ENCODE measurements at regions not wholly inside any gene's neighbourhood (a gene's known extent, or its start where the extent isn't known, plus 50 kb on each side); places are given as distances from the start of the nearest gene placed in this dataset.
"Not testable (repeated sequence)": the region's sequence is repeated elsewhere in the genome, so short reads cannot be mapped to it uniquely, and the experiment has no call there.

DNA sequence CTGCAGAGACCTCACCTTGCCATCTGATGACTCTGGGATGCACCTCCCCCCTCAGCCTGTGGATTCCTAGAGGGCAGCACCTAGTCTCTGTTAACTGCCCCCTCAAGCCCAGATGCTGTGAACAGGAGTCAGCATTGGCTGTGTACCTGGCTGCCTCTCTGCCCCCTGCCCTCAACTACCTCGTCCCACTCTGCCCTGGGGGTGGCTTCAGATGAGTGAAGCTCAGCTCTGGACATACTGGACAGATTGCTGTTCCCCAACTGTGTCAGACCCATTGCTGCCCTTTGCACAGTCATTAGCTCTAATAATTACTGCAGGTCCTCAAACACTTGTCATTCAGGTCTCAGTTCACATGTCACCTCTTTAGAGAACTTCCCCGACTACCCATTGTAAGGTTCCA lies 182.1 kb upstream of the TSHZ3 start:
- no peak for DNase-seq

DNA sequence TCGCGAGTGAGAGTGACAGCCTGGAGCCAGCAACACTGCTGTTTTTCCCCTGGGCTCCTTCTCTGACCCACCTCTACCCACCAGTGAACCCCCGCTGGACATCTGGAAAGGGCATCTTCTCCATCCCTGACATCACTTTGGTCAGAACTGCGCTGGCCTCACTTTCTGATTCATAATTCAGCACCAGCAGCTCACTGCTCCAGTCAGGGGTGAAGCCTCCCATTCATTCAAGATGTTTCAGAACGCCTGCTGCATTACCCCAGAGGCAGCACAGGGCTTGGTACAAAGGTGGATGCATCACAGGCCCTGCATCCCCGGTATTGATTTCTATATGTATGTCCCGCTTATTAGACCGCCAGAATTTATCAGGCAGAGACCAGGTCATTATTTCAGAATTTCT lies 182.8 kb upstream of the TSHZ3 start:
- DNase-seq: no peak

DNA sequence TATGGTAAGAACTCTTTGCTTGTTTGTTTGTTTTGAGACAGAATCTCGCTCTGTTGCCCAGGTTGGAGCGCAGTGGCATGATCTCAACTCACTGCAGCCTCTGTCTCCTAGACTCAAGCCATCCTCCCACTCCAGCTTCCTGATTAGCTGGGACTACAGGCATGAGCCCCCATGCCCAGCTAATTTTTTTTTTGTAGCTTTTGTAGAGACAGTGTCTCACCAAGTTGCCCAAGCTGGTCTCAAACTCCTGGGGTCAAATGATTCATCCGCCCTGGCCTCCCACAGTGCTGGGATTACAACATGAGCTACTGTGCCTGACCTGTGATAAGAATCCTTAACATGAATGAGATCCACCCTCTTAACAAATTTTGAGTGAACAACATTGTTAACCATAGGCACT lies 183.9 kb upstream of the TSHZ3 start:
- no peak for DNase-seq

DNA sequence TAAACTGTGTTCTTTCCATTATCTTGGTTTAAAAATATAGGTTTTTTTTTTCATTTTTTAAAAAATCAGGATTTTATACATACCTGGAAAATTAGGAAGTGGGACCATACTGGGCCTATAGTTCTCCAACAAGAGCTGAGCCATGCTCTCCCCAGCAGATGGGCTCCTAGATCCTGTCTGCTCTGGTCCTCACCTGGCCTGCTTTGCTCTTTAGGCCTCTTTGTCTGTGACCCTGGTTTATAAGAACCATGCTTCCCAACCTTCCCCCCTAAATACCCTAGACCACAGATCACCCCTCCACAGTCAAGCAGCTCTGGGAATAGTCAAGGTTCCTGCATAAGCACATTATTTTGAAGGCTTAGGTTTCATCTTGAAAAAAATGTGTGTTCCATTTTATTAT lies 185.0 kb upstream of the TSHZ3 start:
- DNase-seq: no peak

DNA sequence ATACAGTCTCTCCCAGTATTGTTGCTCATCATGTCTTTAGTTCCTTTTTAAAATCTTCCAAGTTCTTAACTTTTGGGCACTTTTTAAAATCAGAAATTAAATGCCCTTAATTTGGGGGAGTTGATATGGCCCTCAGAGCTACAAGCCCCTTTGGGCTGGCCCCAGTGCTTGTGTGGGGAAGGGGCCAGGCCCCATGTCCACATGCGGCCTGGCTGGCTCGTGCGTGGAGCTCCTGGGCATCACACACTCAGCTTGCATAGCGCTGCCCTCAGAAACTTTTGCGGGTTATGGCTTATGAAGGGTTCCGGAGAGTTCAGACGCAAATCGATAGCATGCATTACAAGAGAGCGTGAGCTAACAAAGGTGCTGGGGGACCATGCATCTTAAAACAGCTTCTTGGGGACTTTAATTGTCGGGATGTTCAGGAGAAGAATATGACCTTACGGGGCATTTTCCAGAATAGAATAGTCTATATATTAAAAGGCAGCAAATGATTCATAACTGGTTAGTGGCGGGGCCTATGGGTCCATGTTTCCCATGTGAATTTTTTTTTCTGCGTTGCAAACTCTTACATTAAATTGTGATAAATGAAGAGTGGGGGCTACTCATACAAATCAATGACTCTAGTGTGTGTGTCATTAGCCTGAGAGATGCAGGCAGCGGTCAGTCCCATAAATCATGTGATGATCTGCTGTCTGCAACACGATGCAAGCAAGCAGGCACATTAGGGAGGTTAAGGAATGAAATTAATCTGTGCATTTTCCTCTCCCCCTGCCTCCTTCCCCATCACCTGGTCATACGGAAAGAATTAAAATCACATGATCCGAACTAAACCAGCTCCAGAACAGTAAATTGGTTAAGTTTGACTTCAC lies 185.8 kb upstream of the TSHZ3 start:
- no peak for DNase-seq

DNA sequence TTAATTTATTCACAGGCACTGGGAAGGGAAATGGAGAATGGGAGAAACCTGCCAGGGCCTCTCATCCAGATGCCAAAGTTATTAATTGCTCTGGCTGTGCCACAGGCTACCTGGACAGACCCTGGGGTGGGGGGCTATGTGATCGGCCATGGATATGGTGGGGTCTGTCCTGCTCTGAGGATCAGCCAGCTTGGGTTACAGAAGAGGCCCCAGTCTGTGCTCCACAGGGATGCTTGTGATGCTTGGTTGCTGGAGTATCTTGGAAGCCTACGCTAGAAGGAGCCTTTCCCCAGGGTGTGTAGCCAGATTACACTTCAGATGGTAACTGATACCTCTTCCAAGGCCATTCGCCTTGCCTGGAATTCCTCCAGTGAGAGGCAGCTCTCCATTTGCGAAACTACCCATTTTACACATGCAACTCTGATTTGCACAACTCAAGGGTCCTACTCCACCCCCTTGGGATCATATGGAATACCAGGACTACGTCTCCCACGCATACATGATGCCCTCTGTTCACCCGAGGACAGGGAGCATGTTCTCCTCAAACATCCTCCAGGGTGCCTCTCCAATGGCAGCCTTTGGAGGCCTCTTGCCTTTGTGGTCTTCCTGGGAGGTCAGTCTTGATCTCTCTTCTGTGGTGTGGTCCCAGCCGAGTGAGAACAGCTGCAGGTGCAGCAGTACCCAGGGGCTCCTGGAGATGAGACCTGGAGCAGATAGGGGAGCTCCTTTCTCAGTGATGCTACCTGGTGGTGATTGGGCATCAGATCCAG lies 186.6 kb upstream of the TSHZ3 start:
- no peak for DNase-seq

DNA sequence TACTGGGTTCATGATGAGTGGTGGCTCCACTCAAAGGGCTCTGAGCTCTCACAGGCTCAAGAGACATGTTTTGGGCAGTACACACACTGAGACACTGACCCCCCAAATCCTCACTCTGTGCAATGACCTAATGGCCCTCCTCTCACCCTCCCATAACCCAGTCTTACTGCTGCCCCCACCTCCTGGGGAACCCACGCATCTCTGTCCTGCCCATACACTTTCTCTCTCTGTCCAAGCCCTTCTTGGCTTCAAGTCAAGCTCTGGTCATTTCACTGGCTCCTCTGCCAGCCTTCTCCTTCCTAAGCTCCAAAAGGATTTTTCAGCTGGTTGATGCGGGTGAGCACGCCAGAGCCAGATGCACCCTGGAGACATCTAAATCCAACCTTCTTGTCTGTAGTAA lies 187.9 kb upstream of the TSHZ3 start:
- DNase-seq: no peak

DNA sequence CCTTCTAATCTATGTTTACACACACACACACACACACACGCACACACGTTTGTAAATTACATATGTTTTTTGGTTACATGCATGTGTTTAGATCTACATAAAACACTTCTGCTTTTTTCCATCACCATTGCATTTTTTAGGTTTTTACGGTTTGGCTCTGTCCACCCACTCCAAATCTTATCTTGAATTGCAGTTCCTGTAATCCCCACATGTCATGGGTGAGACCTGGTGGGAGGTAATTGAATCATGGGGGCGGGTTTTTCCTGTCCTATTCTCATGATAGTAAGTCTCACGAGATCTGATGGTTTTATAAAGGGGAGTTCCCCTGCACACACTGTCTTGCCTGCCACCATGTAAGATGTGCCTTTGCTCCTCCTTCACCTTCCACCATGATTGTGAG lies 188.7 kb upstream of the TSHZ3 start:
- DNase-seq: not testable (repeated sequence)

DNA sequence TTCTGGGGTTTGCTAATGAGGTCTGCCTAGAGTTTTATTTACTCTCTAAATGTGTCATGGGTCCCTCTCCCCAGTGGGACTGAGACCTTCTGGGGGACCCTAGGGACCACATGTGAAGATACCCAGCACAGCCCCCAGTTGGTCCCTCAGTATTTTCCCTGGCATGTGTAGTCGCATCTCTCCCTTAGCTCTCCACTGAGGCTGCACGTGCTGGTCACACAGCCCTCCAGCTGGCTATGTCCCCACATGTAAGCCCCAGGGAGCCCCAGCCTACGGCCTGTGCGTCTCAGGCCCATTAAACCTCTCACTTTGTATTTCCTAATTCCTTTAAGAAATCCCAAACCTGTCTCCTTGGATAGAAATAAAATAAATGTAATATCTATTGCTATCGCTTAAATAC lies 189.6 kb upstream of the TSHZ3 start:
- DNase-seq: no peak

DNA sequence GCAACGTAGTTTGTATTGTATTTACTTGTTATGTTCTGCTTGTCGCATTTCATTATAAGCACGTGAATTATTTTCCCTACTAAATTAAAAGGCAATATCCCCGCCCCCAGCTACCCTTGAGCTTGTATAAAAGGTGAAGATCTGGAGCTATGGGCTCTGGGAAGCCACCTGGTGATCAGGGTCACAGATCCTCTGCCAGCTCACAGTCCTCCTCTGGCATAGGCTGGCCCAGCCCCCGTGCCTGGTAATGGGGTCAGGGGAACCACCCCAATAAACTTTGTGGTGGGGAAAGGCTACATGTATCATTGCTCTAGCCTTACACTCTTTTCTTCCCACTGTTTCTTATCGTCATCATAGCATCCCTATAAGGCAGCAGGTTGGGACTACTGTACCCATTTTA lies 190.2 kb upstream of the TSHZ3 start:
- DNase-seq: no peak

DNA sequence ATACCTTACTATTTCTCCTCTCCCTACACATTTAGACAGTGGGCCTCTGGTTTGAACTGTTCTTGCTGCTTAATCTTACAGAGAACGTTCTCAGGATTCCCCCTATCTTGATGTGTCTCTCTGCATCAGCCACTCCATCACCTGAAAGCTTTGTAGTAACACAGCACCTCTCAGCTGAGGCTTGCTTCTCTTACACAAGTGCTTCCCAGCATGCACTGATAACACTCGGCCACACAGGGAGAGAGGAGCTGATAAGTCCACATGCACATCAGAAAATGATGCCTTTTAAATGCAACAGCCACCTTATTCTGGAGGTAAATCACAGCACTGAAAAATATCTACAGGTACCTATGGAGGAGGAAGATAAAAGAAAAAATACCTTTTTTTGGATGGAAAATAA lies 192.2 kb upstream of the TSHZ3 start:
- DNase-seq: no peak

DNA sequence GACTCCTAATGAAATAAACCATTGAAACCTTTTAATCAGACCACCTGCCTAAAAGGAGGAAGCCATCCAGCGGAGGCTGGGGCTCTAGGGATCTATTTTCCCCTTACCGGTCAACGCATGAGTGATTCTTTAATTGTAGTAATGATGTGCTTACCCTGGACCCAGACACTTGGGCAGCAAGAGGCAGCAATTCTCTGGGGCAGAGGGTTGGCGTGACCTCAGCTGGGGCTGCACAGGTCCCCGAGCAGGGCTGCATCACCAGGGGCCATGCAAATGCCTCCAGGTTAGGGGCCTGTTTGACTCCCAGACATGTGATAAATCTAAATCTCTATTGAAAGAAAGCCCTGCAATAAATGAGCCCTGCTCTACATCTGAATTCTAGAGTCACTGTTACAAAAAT lies 194.2 kb upstream of the TSHZ3 start:
- no peak for DNase-seq

DNA sequence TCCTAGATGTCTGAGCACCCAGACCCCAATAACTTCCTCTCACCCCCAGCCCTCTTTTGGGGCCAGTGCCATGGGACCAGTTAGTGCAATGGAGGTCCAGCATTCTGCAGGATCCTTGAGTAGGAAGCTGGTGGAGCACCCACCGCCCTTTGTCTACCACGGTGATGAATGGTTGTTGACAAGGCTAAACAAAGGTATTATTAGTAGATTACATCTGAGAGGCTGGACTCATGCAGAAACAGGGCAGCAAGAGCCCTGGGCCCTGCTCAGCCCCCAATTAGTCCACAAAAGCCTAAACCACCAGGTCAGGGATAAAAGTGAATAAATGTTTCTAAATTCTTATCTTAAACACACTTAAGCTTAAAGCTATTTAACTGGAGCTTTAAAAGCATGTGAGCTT lies 196.5 kb upstream of the TSHZ3 start:
- DNase-seq: no peak

DNA sequence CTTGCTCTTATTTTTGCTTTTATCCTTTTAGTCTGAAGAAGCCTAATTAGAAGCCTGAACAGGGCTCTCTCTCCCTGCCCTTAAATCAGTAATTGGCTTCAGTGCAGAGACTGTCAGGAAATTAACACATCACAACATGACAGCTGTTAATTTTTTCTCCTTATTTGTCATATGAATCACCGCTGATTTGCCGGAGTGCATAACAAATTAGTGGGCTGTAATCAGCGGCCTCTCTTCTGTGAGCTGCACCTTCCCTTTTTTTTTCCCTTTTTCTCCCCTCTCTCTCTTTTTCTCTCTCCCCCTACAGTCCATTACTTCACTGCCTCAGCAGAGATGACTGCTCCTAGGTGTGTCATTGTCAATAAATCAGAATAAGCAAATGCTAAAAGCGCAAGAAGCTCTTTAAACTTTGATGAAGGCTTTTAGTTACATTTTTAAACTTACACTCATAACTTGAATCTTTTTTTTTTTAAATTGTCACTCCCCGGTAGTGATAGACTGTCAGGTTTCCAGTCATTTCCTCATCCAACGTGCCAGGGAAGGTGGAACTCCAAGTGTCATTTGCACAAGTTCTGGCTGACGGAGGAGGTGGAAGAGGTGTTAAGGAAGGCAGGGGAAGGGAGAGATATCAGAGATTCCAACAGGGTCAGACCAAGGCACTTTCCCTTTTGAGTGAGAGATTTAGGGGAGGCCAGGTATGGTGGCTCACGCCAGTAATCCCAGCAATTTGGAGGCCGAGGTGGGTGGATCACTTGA lies 197.1 kb upstream of the TSHZ3 start:
- no peak for DNase-seq

DNA sequence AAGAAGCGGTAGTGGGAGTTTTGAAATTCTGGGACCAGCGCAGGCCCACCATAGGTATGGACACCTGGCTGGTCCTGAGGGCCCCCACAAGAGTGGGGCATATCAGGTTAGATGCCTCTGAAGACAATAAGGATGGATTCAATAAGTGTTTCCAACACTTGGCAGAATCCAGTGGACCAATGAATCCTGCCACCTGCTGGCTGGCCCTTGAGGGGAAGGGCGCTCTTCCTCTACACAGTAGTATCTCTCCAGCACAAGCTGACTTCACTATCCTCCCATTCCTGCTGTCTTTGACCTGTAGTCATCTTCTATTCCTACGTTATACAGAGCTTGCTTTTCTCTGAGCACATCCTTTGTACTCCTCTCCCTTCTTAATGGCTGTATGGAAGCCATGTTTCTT lies 199.7 kb upstream of the TSHZ3 start:
- peak; percentile 29 for DNase-seq

DNA sequence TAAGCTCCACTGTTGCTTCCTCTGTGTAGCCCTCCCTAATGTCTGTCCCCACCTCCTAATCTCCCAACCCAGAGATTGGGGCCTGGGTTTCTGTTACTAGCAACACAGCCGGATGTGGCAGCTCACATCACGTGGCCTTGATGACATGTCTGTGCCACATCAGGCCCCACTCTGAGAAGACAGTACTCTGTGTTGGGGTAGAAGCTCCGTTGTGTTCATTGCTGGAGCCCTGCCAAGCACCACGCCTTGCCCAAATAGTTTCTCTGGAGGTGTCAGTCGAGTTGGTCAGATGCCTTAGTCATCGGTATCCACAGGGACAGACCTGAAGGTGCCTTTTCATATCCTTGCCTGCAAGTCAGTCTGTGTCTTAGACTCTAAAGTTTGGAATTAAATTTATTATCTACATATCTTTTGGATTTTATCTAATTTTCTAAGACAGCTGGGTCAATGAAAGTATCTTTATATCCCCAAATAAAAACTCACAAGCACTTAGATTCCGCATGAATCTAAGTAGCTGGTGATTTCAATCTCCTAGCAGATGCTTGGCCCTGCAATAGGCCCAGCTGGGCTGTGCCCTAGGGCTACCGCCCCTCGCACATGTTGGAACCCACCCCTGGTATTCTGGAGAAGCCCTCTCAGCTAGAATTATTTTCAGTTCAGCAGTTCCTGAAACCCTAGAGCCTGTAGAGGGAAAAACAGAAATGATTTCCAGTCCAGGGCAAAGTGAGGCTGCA lies 204.0 kb upstream of the TSHZ3 start:
- DNase-seq: peak; percentile 4

DNA sequence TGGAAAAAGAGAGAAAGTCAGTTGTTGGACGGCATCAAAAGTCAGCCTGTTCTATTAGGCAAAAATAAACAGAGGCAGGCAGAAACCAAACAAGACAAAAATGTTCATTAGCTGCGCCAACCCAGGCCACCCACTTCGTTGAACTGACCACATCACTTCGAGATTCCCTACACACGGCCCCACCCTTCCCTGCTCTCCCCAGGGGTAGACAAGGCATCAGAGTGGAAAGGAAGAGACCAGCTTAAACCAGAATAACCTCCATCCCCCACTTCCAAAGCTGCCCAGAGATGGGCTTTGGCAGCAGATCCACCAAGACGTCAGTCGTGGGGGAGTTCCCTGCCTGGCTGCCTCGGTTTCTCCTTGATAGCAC lies 204.6 kb upstream of the TSHZ3 start:
- no peak for DNase-seq

DNA sequence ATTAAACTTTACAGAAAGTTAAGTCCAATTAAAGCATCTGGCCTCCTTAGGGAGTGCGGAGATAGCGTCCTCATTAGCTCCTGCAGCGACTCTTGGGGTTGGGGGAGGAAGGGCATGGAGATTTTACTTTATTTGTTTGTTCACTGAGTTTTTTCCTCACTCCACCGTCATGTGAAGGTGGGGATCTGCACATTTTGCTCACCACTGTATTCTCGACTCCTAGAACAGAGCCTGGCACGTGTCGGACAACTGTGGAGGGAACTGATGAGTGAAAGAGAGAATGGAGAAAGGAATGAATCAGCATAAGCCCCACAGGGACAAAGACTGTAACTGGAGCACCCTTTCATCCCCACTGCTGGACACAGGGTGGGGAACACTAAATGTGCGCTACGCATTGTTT lies 205.1 kb upstream of the TSHZ3 start:
- DNase-seq: no peak

DNA sequence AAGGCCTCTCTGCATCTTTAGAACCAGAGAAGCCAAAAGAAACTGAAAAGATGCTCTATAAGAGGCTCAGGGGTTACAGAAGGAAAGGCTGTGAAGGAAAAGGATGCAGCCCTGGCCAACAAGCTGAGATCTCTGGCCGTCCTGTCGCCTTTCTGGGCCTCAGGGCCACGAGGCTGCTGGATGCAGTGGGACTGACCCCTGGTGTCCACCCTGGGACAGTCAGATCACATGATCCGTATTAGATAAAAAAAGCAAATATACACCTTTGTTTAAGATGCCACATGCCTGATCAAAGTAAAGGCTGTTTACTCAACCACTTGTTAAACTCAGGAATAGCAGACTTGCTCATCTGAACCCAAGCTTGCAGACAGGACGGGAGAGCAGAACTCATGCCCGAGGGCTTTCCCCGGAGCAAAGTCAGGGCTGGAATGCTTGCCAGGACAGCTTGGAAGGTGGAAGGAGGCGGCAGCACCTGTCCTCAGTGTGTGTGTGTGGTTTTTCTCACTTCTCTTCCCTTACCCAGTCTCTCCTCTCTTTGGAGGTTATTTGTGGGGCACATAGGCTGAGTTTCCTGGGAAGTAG lies 206.5 kb upstream of the TSHZ3 start:
- DNase-seq: no peak

DNA sequence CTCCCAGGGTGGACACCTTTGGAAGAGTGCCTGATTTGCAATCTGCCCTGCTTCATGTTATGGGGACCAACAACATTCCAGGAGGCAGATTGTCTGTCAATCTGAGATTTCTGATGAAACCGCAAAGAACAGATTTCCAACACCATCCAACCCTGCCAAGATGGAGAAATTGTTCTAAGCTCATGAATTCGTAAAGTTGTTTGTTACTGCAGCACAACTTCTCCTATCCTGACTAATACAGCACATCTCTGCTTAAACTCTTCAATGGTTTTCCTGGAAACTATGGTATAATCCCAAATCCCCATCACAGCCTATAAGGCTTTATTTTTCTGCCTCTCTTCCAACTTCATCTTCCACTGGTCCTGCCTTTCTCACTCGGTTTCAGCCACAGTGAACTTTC lies 210.3 kb upstream of the TSHZ3 start:
- DNase-seq: no peak

DNA sequence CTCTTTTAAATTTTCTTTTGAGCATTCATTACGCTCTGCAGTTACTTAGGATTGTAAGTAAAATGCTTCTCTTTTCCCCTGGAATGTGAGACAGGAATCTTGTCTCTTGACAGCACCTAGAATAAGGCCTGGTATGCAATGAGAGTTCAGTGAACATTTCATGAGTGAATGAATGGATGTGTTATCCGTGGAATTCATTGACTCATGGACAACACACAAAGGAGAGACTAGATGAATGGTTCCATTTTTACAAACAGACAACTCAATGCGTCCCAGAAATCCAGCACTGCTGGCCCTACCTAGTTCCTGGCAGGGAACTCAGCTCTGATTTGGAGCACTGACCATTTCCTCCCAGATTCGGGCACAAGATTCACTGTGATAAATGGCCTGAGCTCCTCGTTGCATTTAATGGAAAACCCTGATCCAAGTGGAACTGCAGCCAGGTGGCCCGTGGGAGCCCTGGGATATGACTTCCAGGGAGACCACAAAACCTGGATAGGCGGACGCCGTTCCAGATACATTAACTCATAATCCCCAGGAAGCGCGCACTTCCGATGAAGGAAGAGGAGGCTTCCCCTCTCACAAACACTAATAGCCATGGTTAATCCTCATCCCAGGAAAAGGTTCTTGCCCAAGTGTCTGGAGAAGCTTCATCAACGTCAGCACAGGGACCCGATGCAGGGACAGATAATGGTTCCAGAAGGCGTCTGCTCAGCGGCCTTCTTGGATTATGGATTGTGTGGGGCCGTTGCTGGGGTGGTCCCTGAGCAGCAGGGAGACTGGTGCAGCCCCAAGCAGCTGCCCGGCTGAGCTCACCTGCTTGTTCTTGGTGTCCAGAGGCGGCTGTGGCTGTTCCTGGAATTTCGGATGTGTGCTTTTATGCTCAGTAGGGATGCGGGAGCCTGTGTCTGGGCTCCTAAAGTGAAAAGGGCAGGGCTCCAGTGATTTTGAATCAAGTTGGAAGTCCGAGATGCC lies 211.1 kb upstream of the TSHZ3 start:
- peak; percentile 16 for DNase-seq
